ENCODE measurements at regions not wholly inside any gene's neighbourhood (a gene's known extent, or its start where the extent isn't known, plus 50 kb on each side); places are given as distances from the start of the nearest gene placed in this dataset.

- Histone ChIP-seq H3K36me3 (no peaks in the 10 kb centered on the region), H3K4me3 (no peak overlapping the region), H3K9me3 (no peaks in the 10 kb centered on the region), H3K27ac (no peak overlapping the region), H3K4me1 (no peaks in the 10 kb centered on the region), H3K27me3 (no peaks in the 10 kb centered on the region)
- DNase-seq (ENCODE audit: low spot score in 2 of 2): no peak
- TF ChIP-seq CTCF (IDR thresholded peaks at IDR 0.05): no peak
- intact Hi-C loops (cut with DNase I): no loop called here
These were observed 185.9 kb upstream of the LINC00305 start for GRCh38 chr18:64334748-64335147.

- H3K27ac ChIP-seq: no peak overlapping the region
- H3K36me3 ChIP-seq: no peaks in the 10 kb centered on the region
- no peaks in the 10 kb centered on the region for H3K4me1 ChIP-seq
- H3K4me3 ChIP-seq: no peak overlapping the region
- DNase-seq (ENCODE audit: low spot score in 2 of 2): no peak
- H3K27me3 ChIP-seq: no peaks in the 10 kb centered on the region
- intact Hi-C loops (cut with DNase I): no loop called here
- H3K9me3 ChIP-seq: no peaks in the 10 kb centered on the region
- no peak for TF ChIP-seq CTCF (IDR thresholded peaks at IDR 0.05)
These were observed 184.7 kb upstream of the LINC00305 start for GRCh38 chr18:64333584-64333983.

GRCh38 chr18:64332835-64333234, 183.9 kb upstream of the LINC00305 start:
- no peak for TF ChIP-seq CTCF (IDR thresholded peaks at IDR 0.05)
- no peak for DNase-seq (ENCODE audit: low spot score in 2 of 2)
- Histone ChIP-seq H3K9me3 (no peaks in the 10 kb centered on the region), H3K27ac (no peak overlapping the region), H3K4me3 (no peak overlapping the region), H3K4me1 (no peaks in the 10 kb centered on the region), H3K27me3 (no peaks in the 10 kb centered on the region), H3K36me3 (no peaks in the 10 kb centered on the region)
- intact Hi-C loops (cut with DNase I): no loop called here

- intact Hi-C loops (cut with DNase I): no loop called here
- no peaks in the 10 kb centered on the region for H3K36me3 ChIP-seq
- TF ChIP-seq CTCF (IDR thresholded peaks at IDR 0.05): no peak
- no peak overlapping the region for H3K27ac ChIP-seq
- no peak overlapping the region for H3K4me3 ChIP-seq
- H3K9me3 ChIP-seq: no peaks in the 10 kb centered on the region
- H3K4me1 ChIP-seq: no peaks in the 10 kb centered on the region
- H3K27me3 ChIP-seq: no peaks in the 10 kb centered on the region
- DNase-seq (ENCODE audit: low spot score in 2 of 2): no peak
These were observed 182.5 kb upstream of the LINC00305 start for GRCh38 chr18:64331419-64331818.

GRCh38 chr18:64330931-64331330, 182.0 kb upstream of the LINC00305 start:
- DNase-seq (ENCODE audit: low spot score in 2 of 2): no peak
- Histone ChIP-seq H3K27me3 (no peaks in the 10 kb centered on the region), H3K4me3 (no peak overlapping the region), H3K36me3 (no peaks in the 10 kb centered on the region), H3K9me3 (no peaks in the 10 kb centered on the region), H3K4me1 (no peaks in the 10 kb centered on the region), H3K27ac (no peak overlapping the region)
- TF ChIP-seq CTCF (IDR thresholded peaks at IDR 0.05): no peak
- intact Hi-C loops (cut with DNase I): no loop called here

GRCh38 chr18:64330161-64330560, 181.3 kb upstream of the LINC00305 start:
- no peak for TF ChIP-seq CTCF (IDR thresholded peaks at IDR 0.05)
- no peak for DNase-seq (ENCODE audit: low spot score in 2 of 2)
- Histone ChIP-seq H3K4me3 (no peak overlapping the region), H3K27me3 (no peaks in the 10 kb centered on the region), H3K4me1 (no peaks in the 10 kb centered on the region), H3K36me3 (no peaks in the 10 kb centered on the region), H3K27ac (no peak overlapping the region), H3K9me3 (no peaks in the 10 kb centered on the region)
- intact Hi-C loops (cut with DNase I): no loop called here
